NCI-H187 treated with DMSO at 0.1 percent for 48 hours (cell line): ENCODE measurements at regions not wholly inside any gene's neighbourhood (a gene's known extent, or its start where the extent isn't known, plus 50 kb on each side); places are given as distances from the start of the nearest gene placed in this dataset.

Source experiments
- DNase-seq: peaks from one replicate; lab custom pipeline; 2025; lab: John Stamatoyannopoulos, UW

GRCh38 chr15:95868970-95869369, 461.5 kb upstream of the NR2F2 start:
- DNase-seq: no peak

- DNase-seq: no peak
Observed at GRCh38 chr15:95869920-95870319, 460.6 kb upstream of the NR2F2 start.

- no peak for DNase-seq
Observed at GRCh38 chr15:95872366-95872771, 458.1 kb upstream of the NR2F2 start.

GRCh38 chr15:95874637-95875036, 455.9 kb upstream of the NR2F2 start:
- no peak for DNase-seq

- no peak for DNase-seq
Observed at GRCh38 chr15:95875121-95875643, 455.3 kb upstream of the NR2F2 start.

GRCh38 chr15:95880031-95880570, 450.4 kb upstream of the NR2F2 start:
- DNase-seq: no peak

- DNase-seq: no peak
Observed at GRCh38 chr15:95880630-95881029, 449.9 kb upstream of the NR2F2 start.

- DNase-seq: no peak
Observed at GRCh38 chr15:95883064-95883463, 447.4 kb upstream of the NR2F2 start.

- DNase-seq: no peak
Observed at GRCh38 chr15:95884276-95884675, 446.2 kb upstream of the NR2F2 start.

GRCh38 chr15:95887666-95888390, 442.7 kb upstream of the NR2F2 start:
- no peak for DNase-seq

- DNase-seq: no peak
Observed at GRCh38 chr15:95888762-95889161, 441.7 kb upstream of the NR2F2 start.

GRCh38 chr15:95894407-95894956, 436.0 kb upstream of the NR2F2 start:
- DNase-seq: no peak

- no peak for DNase-seq
Observed at GRCh38 chr15:95895508-95895907, 435.0 kb upstream of the NR2F2 start.

GRCh38 chr15:95897651-95898050, 432.8 kb upstream of the NR2F2 start:
- DNase-seq: no peak

- DNase-seq: no peak
Observed at GRCh38 chr15:95898761-95899160, 431.7 kb upstream of the NR2F2 start.

GRCh38 chr15:95901271-95901670, 429.2 kb upstream of the NR2F2 start:
- DNase-seq: no peak

GRCh38 chr15:95902606-95903005, 427.9 kb upstream of the NR2F2 start:
- no peak for DNase-seq

GRCh38 chr15:95903352-95903751, 427.1 kb upstream of the NR2F2 start:
- no peak for DNase-seq

- no peak for DNase-seq
Observed at GRCh38 chr15:95910643-95911212, 419.8 kb upstream of the NR2F2 start.

- DNase-seq: no peak
Observed at GRCh38 chr15:95911570-95912279, 418.8 kb upstream of the NR2F2 start.

- DNase-seq: no peak
Observed at GRCh38 chr15:95912280-95912625, 418.2 kb upstream of the NR2F2 start.

- DNase-seq: no peak
Observed at GRCh38 chr15:95912728-95913127, 417.8 kb upstream of the NR2F2 start.

GRCh38 chr15:95916568-95916967, 413.9 kb upstream of the NR2F2 start:
- DNase-seq: no peak
